Aorta (tissue), 5 donors: ENCODE measurements at regions not wholly inside any gene's neighbourhood (a gene's known extent, or its start where the extent isn't known, plus 50 kb on each side); places are given as distances from the start of the nearest gene placed in this dataset.

Source experiments
- ATAC-seq: fragments of 200-7000 bp; cut with Tn5 transposase; one replicate; pipeline ENCODE4 v1.9.1; 2022; ENCODE audit warnings: moderate library complexity; ENCODE audit not compliant: low FRiP score
- DNase-seq, 2 donors: peaks; one replicate each; pipeline ENCODE4 v3.0.0-alpha.2; 2020
- H3K27ac ChIP-seq, 2 donors: one replicate each; pipeline ENCODE4 v1.5.1; 2013; ENCODE audit warnings: low read length in 2 of 2, mild to moderate bottlenecking in 2 of 2, moderate library complexity in 2 of 2, control low read depth in 1 of 2, inconsistent platforms in 1 of 2, low read depth in 1 of 2
- H3K27me3 ChIP-seq, 2 donors: one replicate each; pipeline ENCODE4 v1.6.1; 2013; ENCODE audit warnings: control low read depth in 1 of 2, low read length in 1 of 2, mild to moderate bottlenecking in 1 of 2, moderate library complexity in 1 of 2; ENCODE audit not compliant: insufficient read depth in 2 of 2, control insufficient read depth in 1 of 2
- H3K36me3 ChIP-seq, 2 donors: one replicate each; pipeline ENCODE4 v1.6.1; 2013; ENCODE audit warnings: control low read depth in 1 of 2, low read length in 1 of 2, mild to moderate bottlenecking in 1 of 2; ENCODE audit not compliant: insufficient read depth in 2 of 2, control insufficient read depth in 1 of 2
- H3K4me1 ChIP-seq, 2 donors: one replicate each; pipeline ENCODE4 v1.6.1; 2013; ENCODE audit warnings: low read length in 2 of 2, control low read depth in 1 of 2, mild to moderate bottlenecking in 1 of 2, moderate library complexity in 1 of 2; ENCODE audit not compliant: insufficient read depth in 2 of 2, control insufficient read depth in 1 of 2
- H3K4me3 ChIP-seq, 2 donors: one replicate each; pipeline ENCODE4 v1.5.1; 2013; ENCODE audit warnings: low read length in 2 of 2, control low read depth in 1 of 2, mild to moderate bottlenecking in 1 of 2
- H3K9me3 ChIP-seq: one replicate; pipeline ENCODE4 v1.6.1; 2013; ENCODE audit warnings: mild to moderate bottlenecking, low read length; ENCODE audit not compliant: control insufficient read depth
- WGBS, 2 donors: extraction: QIAGEN DNeasy Blood & Tissue Kit; methylation state at CpG; one replicate each; pipeline ENCODE4 v1.1.7; 2013; 5-methylcytosine and 5-hydroxymethylcytosine counted together
- intact Hi-C, 2 donors: fragments of 100-400 bp; cut with DNase I; formaldehyde crosslinking; loops; one replicate each; pipeline versions ENCODE4 v1.14.2 to v1.15.0; 2022
- donor health status: healthy with polysubstance abuse.
- donor health status: Bipolar disorder and iron deficiency.
- donor health status: DM: no; HTN: no; CAD: no.
- donor health status: DM: no; HTN: no; CAD: no.
- donor health status: DM: yes; HTN: yes; CAD: no.

- Histone ChIP-seq H3K4me1 (peaks cover 2 to 4% of the 10 kb centered on the region in 2 donors), H3K27ac (no peak overlapping the region), H3K36me3 (no peaks in the 10 kb centered on the region), H3K27me3 (no peaks in the 10 kb centered on the region), H3K9me3 (no peaks in the 10 kb centered on the region), H3K4me3 (no peak overlapping the region)
- ATAC-seq: no peak
- no peak for DNase-seq
- whole genome bisulfite sequencing, 2 donors: 56 to 57% methylated on average over 1 of the region's 1 CpG
- intact Hi-C loops: no loop called here
Observed at GRCh38 chr5:148950892-148951291, 112.0 kb downstream of the SH3TC2 start.

GRCh38 chr5:148951612-148952011 is 111.2 kb downstream of the SH3TC2 start:
- Histone ChIP-seq H3K9me3 (no peaks in the 10 kb centered on the region), H3K4me1 (peaks cover 2 to 4% of the 10 kb centered on the region in 2 donors), H3K36me3 (no peaks in the 10 kb centered on the region), H3K27ac (no peak overlapping the region), H3K27me3 (no peaks in the 10 kb centered on the region), H3K4me3 (no peak overlapping the region)
- no peak for ATAC-seq
- 90 to 91% methylated on average over 3 of the region's 3 CpGs for WGBS, 2 donors
- intact Hi-C loops: no loop called here
- DNase-seq: no peak

GRCh38 chr5:148952097-148952867 is 110.6 kb downstream of the SH3TC2 start:
- DNase-seq: no peak
- intact Hi-C loops: no loop called here

GRCh38 chr5:148953711-148954110 is 109.2 kb downstream of the SH3TC2 start:
- 95 to 96% methylated on average over 1 of the region's 1 CpG for WGBS, 2 donors
- ATAC-seq (no peak), DNase-seq (no peak)
- intact Hi-C loops: no loop called here
- Histone ChIP-seq H3K9me3 (no peaks in the 10 kb centered on the region), H3K27ac (no peak overlapping the region), H3K27me3 (no peaks in the 10 kb centered on the region), H3K4me1 (peaks cover 2 to 4% of the 10 kb centered on the region in 2 donors), H3K4me3 (no peak overlapping the region), H3K36me3 (no peaks in the 10 kb centered on the region)

More at GRCh38 chr5:148952097-148952867, 110.6 kb downstream of the SH3TC2 start:
- Histone ChIP-seq H3K27me3 (no peaks in the 10 kb centered on the region), H3K9me3 (no peaks in the 10 kb centered on the region), H3K27ac (no peak overlapping the region), H3K4me3 (no peak overlapping the region), H3K4me1 (peaks cover 2 to 4% of the 10 kb centered on the region in 2 donors), H3K36me3 (no peaks in the 10 kb centered on the region)
- ATAC-seq: peak; percentile 54
- 82 to 88% methylated on average over 8 of the region's 8 CpGs for WGBS, 2 donors
